ENCODE measurements at regions not wholly inside any gene's neighbourhood (a gene's known extent, or its start where the extent isn't known, plus 50 kb on each side); places are given as distances from the start of the nearest gene placed in this dataset.

DNA sequence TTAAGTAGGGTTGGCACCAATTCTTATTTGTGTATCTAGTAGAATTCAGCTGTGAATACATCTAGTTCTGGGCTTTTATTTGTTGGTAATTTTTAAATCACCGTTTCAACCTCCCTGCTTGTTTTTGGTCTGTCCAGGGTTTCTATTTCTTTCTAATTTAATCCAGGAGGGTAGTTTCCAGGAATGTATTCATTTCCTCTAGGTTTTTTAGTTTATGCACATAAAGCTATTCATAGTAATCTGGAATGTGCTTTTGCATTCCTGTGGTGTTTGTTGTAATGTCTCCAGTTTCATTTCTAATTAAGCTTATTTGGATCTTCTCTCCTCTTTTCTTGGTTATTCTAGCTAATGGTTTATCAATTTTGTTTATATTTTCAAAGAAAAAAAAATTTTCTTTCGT is 1361.8 kb upstream of the DDX18 start:
- Histone ChIP-seq H3K9me3 (ENCODE audit: control insufficient read depth in 2 of 2, low read length in 2 of 2) (peaks cover 0 to 5% of the 10 kb centered on the region in 2 experiments), H3K27ac (ENCODE audit: insufficient read depth, low read length, poor library complexity, severe bottlenecking) (no peak overlapping the region), H3K27me3 (ENCODE audit: control insufficient read depth, insufficient read depth, low read length) (no peaks in the 10 kb centered on the region), H3K4me1 (ENCODE audit: control insufficient read depth, insufficient read depth, low read length, poor library complexity, severe bottlenecking) (no peaks in the 10 kb centered on the region), H3K4me3 (ENCODE audit: low read depth, low read length) (no peak overlapping the region), H3K36me3 (ENCODE audit: control insufficient read depth, insufficient read depth, low read length) (no peaks in the 10 kb centered on the region)
- Mint-ChIP-seq H3K27me3 (no peaks in the 10 kb centered on the region), H3K4me1 (no peaks in the 10 kb centered on the region), H3K36me3 (no peaks in the 10 kb centered on the region), H3K9me3 (peaks cover 4 to 18% (median 8%) of the 10 kb centered on the region in 7 donors), H3K4me3 (no peak overlapping the region), H3K27ac (no peak overlapping the region)
- ATAC-seq (ENCODE audit: low read depth in 2 of 2) (no peak), DNase-seq (no peak)

DNA sequence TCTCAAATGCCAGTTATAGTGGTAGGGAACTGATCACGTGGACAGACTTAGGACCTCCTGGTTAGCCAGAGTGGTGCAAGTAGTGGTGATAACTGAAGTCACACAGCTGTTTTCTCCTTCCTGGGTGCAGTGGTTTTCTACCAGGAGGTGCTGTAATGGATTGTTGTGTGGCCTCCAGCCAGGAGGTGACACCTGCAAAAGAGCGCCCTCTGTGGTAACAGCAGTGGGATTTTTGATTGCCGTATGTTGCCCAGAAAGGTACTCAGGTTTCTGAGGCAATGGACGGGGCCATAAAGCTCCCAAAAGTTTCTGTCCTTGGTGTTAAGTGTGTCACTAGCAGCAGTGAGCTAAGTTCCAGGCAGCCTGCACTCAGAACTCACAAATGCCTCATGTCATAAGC is 1358.1 kb upstream of the DDX18 start:
- ATAC-seq (ENCODE audit: low read depth in 2 of 2) (no peak), DNase-seq (no peak)
- no peaks in the 10 kb centered on the region for H3K4me1 Mint-ChIP-seq
- H3K36me3 ChIP-seq (ENCODE audit: control insufficient read depth, insufficient read depth, low read length), result no peaks in the 10 kb centered on the region
- peaks cover 4 to 21% (median 14%) of the 10 kb centered on the region in 7 donors for H3K9me3 Mint-ChIP-seq
- H3K36me3 Mint-ChIP-seq, result no peaks in the 10 kb centered on the region
- H3K4me3 Mint-ChIP-seq, result no peak overlapping the region
- H3K4me1 ChIP-seq (ENCODE audit: control insufficient read depth, insufficient read depth, low read length, poor library complexity, severe bottlenecking), result no peaks in the 10 kb centered on the region
- no peak overlapping the region for H3K27ac Mint-ChIP-seq
- no peak overlapping the region for H3K27ac ChIP-seq (ENCODE audit: insufficient read depth, low read length, poor library complexity, severe bottlenecking)
- H3K27me3 ChIP-seq (ENCODE audit: control insufficient read depth, insufficient read depth, low read length), result no peaks in the 10 kb centered on the region
- no peak overlapping the region for H3K4me3 ChIP-seq (ENCODE audit: low read depth, low read length)
- H3K27me3 Mint-ChIP-seq, result no peaks in the 10 kb centered on the region
- peaks cover 4 to 5% of the 10 kb centered on the region in 2 experiments for H3K9me3 ChIP-seq (ENCODE audit: control insufficient read depth in 2 of 2, low read length in 2 of 2)

DNA sequence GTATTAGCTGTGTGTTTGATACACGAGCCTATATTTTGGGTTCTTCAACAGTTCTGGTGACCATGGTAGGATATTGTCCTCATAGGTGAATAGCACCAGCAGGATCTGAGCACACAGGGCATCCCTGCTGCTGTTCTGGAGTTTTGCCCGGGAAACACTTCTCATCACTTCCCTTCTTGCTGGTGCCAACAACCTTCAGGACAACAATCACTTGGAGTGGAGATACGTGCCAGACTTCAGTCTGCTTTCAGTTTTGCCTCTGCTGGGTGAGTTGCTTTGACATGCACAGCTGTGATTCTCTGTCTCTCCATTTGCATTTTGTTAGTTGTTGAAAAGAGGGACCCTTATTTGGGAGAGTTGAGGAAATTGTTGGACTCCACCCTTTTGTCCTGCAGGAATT is 1347.2 kb upstream of the DDX18 start:
- Histone ChIP-seq H3K27ac (ENCODE audit: insufficient read depth, low read length, poor library complexity, severe bottlenecking) (no peak overlapping the region), H3K36me3 (ENCODE audit: control insufficient read depth, insufficient read depth, low read length) (no peaks in the 10 kb centered on the region), H3K9me3 (ENCODE audit: control insufficient read depth in 2 of 2, low read length in 2 of 2) (peaks cover 5 to 20% of the 10 kb centered on the region in 2 experiments), H3K27me3 (ENCODE audit: control insufficient read depth, insufficient read depth, low read length) (no peaks in the 10 kb centered on the region), H3K4me1 (ENCODE audit: control insufficient read depth, insufficient read depth, low read length, poor library complexity, severe bottlenecking) (no peaks in the 10 kb centered on the region), H3K4me3 (ENCODE audit: low read depth, low read length) (no peak overlapping the region)
- no peaks in the 10 kb centered on the region for H3K36me3 Mint-ChIP-seq
- DNase-seq (no peak), ATAC-seq (ENCODE audit: low read depth in 2 of 2) (no peak)
- H3K9me3 Mint-ChIP-seq, result peaks cover 5 to 29% (median 10%) of the 10 kb centered on the region in 7 donors
- no peak overlapping the region for H3K4me3 Mint-ChIP-seq
- H3K27ac Mint-ChIP-seq, result no peak overlapping the region
- no peaks in the 10 kb centered on the region for H3K27me3 Mint-ChIP-seq
- H3K4me1 Mint-ChIP-seq, result no peaks in the 10 kb centered on the region

GRCh38 chr2:116477229-116477628 is 1337.3 kb upstream of the DDX18 start:
- Histone ChIP-seq H3K27me3 (ENCODE audit: control insufficient read depth, insufficient read depth, low read length) (no peaks in the 10 kb centered on the region), H3K9me3 (ENCODE audit: control insufficient read depth in 2 of 2, low read length in 2 of 2) (no peaks in the 10 kb centered on the region), H3K4me1 (ENCODE audit: control insufficient read depth, insufficient read depth, low read length, poor library complexity, severe bottlenecking) (no peaks in the 10 kb centered on the region), H3K4me3 (ENCODE audit: low read depth, low read length) (no peak overlapping the region), H3K36me3 (ENCODE audit: control insufficient read depth, insufficient read depth, low read length) (no peaks in the 10 kb centered on the region), H3K27ac (ENCODE audit: insufficient read depth, low read length, poor library complexity, severe bottlenecking) (no peak overlapping the region)
- ATAC-seq (ENCODE audit: low read depth in 2 of 2) (no peak), DNase-seq (no peak)
- H3K36me3 Mint-ChIP-seq, result no peaks in the 10 kb centered on the region
- H3K4me1 Mint-ChIP-seq, result no peaks in the 10 kb centered on the region
- H3K27me3 Mint-ChIP-seq, result no peaks in the 10 kb centered on the region
- peaks cover 0 to 17% (median 3%) of the 10 kb centered on the region in 7 donors for H3K9me3 Mint-ChIP-seq
- H3K27ac Mint-ChIP-seq, result no peak overlapping the region
- no peak overlapping the region for H3K4me3 Mint-ChIP-seq

DNA sequence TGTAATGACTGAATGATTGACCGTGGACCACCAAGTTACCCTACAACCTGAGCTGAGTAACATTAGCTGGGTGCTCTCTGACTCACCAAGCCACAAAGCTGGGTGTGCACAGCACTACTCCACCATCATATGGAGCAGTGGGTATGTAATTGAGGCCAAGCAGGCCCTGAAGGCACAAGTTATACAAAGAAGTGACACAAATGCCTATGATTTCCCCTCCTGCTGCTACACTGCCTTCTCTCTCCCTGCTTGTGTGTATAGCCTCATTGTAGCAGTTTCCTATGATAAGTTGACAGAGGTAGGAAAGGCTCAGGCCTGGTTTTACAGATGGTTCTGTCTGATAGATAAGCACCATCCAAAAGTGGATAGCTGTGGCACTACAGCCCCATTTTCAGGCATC is 1327.2 kb upstream of the DDX18 start:
- Histone ChIP-seq H3K36me3 (ENCODE audit: control insufficient read depth, insufficient read depth, low read length) (no peaks in the 10 kb centered on the region), H3K27me3 (ENCODE audit: control insufficient read depth, insufficient read depth, low read length) (no peaks in the 10 kb centered on the region), H3K4me3 (ENCODE audit: low read depth, low read length) (no peak overlapping the region), H3K4me1 (ENCODE audit: control insufficient read depth, insufficient read depth, low read length, poor library complexity, severe bottlenecking) (no peaks in the 10 kb centered on the region), H3K9me3 (ENCODE audit: control insufficient read depth in 2 of 2, low read length in 2 of 2) (peaks cover 0 to 4% of the 10 kb centered on the region in 2 experiments), H3K27ac (ENCODE audit: insufficient read depth, low read length, poor library complexity, severe bottlenecking) (no peak overlapping the region)
- no peaks in the 10 kb centered on the region for H3K36me3 Mint-ChIP-seq
- ATAC-seq (ENCODE audit: low read depth in 2 of 2) (no peak), DNase-seq (no peak)
- H3K4me1 Mint-ChIP-seq, result no peaks in the 10 kb centered on the region
- peaks cover 2 to 43% (median 12%) of the 10 kb centered on the region in 7 donors for H3K9me3 Mint-ChIP-seq
- H3K4me3 Mint-ChIP-seq, result no peak overlapping the region
- H3K27ac Mint-ChIP-seq, result no peak overlapping the region
- no peaks in the 10 kb centered on the region for H3K27me3 Mint-ChIP-seq

DNA sequence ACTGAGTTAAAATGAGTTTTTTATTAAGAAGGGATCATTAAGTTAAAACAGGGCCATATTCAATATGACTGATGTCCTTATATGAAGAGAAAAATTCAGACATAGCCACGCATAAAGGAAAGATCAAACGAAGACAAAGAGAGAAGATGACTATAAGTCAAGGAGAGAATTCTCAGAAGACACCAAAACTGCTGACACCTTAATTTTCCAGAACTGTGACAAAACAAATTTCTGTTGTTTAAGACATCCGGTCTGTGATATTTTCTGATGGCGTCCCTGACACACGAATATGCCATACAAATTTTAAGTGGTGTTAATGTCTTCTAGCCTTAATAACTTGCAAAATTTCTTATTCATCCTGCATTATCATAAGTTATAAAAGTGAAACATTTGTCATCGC is 1325.2 kb upstream of the DDX18 start:
- H3K36me3 Mint-ChIP-seq, result no peaks in the 10 kb centered on the region
- Histone ChIP-seq H3K4me1 (ENCODE audit: control insufficient read depth, insufficient read depth, low read length, poor library complexity, severe bottlenecking) (no peaks in the 10 kb centered on the region), H3K27ac (ENCODE audit: insufficient read depth, low read length, poor library complexity, severe bottlenecking) (no peak overlapping the region), H3K9me3 (ENCODE audit: control insufficient read depth in 2 of 2, low read length in 2 of 2) (peaks cover 0 to 6% of the 10 kb centered on the region in 2 experiments), H3K4me3 (ENCODE audit: low read depth, low read length) (no peak overlapping the region), H3K27me3 (ENCODE audit: control insufficient read depth, insufficient read depth, low read length) (no peaks in the 10 kb centered on the region), H3K36me3 (ENCODE audit: control insufficient read depth, insufficient read depth, low read length) (no peaks in the 10 kb centered on the region)
- no peak overlapping the region for H3K4me3 Mint-ChIP-seq
- no peak overlapping the region for H3K27ac Mint-ChIP-seq
- peaks cover 2 to 47% (median 12%) of the 10 kb centered on the region in 7 donors for H3K9me3 Mint-ChIP-seq
- H3K27me3 Mint-ChIP-seq, result no peaks in the 10 kb centered on the region
- ATAC-seq (ENCODE audit: low read depth in 2 of 2) (no peak), DNase-seq (no peak)
- no peaks in the 10 kb centered on the region for H3K4me1 Mint-ChIP-seq

- peaks cover 2 to 47% (median 12%) of the 10 kb centered on the region in 7 donors for H3K9me3 Mint-ChIP-seq
- Histone ChIP-seq H3K9me3 (ENCODE audit: control insufficient read depth in 2 of 2, low read length in 2 of 2) (peaks cover 0 to 6% of the 10 kb centered on the region in 2 experiments), H3K4me1 (ENCODE audit: control insufficient read depth, insufficient read depth, low read length, poor library complexity, severe bottlenecking) (no peaks in the 10 kb centered on the region), H3K4me3 (ENCODE audit: low read depth, low read length) (no peak overlapping the region), H3K36me3 (ENCODE audit: control insufficient read depth, insufficient read depth, low read length) (no peaks in the 10 kb centered on the region), H3K27me3 (ENCODE audit: control insufficient read depth, insufficient read depth, low read length) (no peaks in the 10 kb centered on the region), H3K27ac (ENCODE audit: insufficient read depth, low read length, poor library complexity, severe bottlenecking) (no peak overlapping the region)
- no peak overlapping the region for H3K4me3 Mint-ChIP-seq
- no peak overlapping the region for H3K27ac Mint-ChIP-seq
- H3K27me3 Mint-ChIP-seq, result no peaks in the 10 kb centered on the region
- DNase-seq (no peak), ATAC-seq (ENCODE audit: low read depth in 2 of 2) (no peak)
- no peaks in the 10 kb centered on the region for H3K4me1 Mint-ChIP-seq
- H3K36me3 Mint-ChIP-seq, result no peaks in the 10 kb centered on the region
These were observed 1324.5 kb upstream of the DDX18 start for GRCh38 chr2:116489944-116490343.

- Histone ChIP-seq H3K27ac (ENCODE audit: insufficient read depth, low read length, poor library complexity, severe bottlenecking) (no peak overlapping the region), H3K4me3 (ENCODE audit: low read depth, low read length) (no peak overlapping the region), H3K9me3 (ENCODE audit: control insufficient read depth in 2 of 2, low read length in 2 of 2) (peaks cover 0 to 3% of the 10 kb centered on the region in 2 experiments), H3K36me3 (ENCODE audit: control insufficient read depth, insufficient read depth, low read length) (no peaks in the 10 kb centered on the region), H3K27me3 (ENCODE audit: control insufficient read depth, insufficient read depth, low read length) (no peaks in the 10 kb centered on the region), H3K4me1 (ENCODE audit: control insufficient read depth, insufficient read depth, low read length, poor library complexity, severe bottlenecking) (no peaks in the 10 kb centered on the region)
- Mint-ChIP-seq H3K27me3 (no peaks in the 10 kb centered on the region), H3K4me3 (no peak overlapping the region), H3K36me3 (no peaks in the 10 kb centered on the region), H3K4me1 (no peaks in the 10 kb centered on the region), H3K9me3 (peaks cover 2 to 43% (median 10%) of the 10 kb centered on the region in 7 donors), H3K27ac (no peak overlapping the region)
- ATAC-seq (ENCODE audit: low read depth in 2 of 2), result no peak
- no peak for DNase-seq
These were observed 1323.9 kb upstream of the DDX18 start for GRCh38 chr2:116490511-116491145.
